ENCODE measurements at regions not wholly inside any gene's neighbourhood (a gene's known extent, or its start where the extent isn't known, plus 50 kb on each side); places are given as distances from the start of the nearest gene placed in this dataset.
"Not testable (repeated sequence)": the region's sequence is repeated elsewhere in the genome, so short reads cannot be mapped to it uniquely, and the experiment has no call there.

GRCh38 chr12:9406564-9407424 lies 198.6 kb upstream of the PZP start:
- FAIRE-seq, result no peak

- no peak for FAIRE-seq
Observed at GRCh38 chr12:9405886-9406563, 197.8 kb upstream of the PZP start.

- no peak for FAIRE-seq
Observed at GRCh38 chr12:9404469-9405260, 196.5 kb upstream of the PZP start.

GRCh38 chr12:9404031-9404430 lies 195.8 kb upstream of the PZP start:
- no peak for FAIRE-seq

GRCh38 chr12:9402432-9403040 lies 194.3 kb upstream of the PZP start:
- not testable (repeated sequence) for FAIRE-seq

GRCh38 chr12:9396367-9396766 lies 188.2 kb upstream of the PZP start:
- not testable (repeated sequence) for FAIRE-seq

GRCh38 chr12:9395220-9395619 lies 187.0 kb upstream of the PZP start:
- FAIRE-seq, result not testable (repeated sequence)

- FAIRE-seq, result no peak
Observed at GRCh38 chr12:9392842-9393241, 184.6 kb upstream of the PZP start.

GRCh38 chr12:9391815-9392214 lies 183.6 kb upstream of the PZP start:
- no peak for FAIRE-seq

GRCh38 chr12:9390761-9391160 lies 182.6 kb upstream of the PZP start:
- no peak for FAIRE-seq

- FAIRE-seq, result no peak
Observed at GRCh38 chr12:9389796-9390195, 181.6 kb upstream of the PZP start.

- FAIRE-seq, result no peak
Observed at GRCh38 chr12:9388379-9388778, 180.2 kb upstream of the PZP start.

- no peak for FAIRE-seq
Observed at GRCh38 chr12:9387450-9387849, 179.3 kb upstream of the PZP start.

GRCh38 chr12:9383585-9383984 lies 175.4 kb upstream of the PZP start:
- FAIRE-seq, result no peak

- FAIRE-seq, result no peak
Observed at GRCh38 chr12:9381619-9382018, 173.4 kb upstream of the PZP start.

- no peak for FAIRE-seq
Observed at GRCh38 chr12:9380650-9381049, 172.5 kb upstream of the PZP start.

GRCh38 chr12:9379023-9379742 lies 171.0 kb upstream of the PZP start:
- no peak for FAIRE-seq

GRCh38 chr12:9378430-9378835 lies 170.2 kb upstream of the PZP start:
- no peak for FAIRE-seq

- no peak for FAIRE-seq
Observed at GRCh38 chr12:9372202-9372601, 164.0 kb upstream of the PZP start.

GRCh38 chr12:9367828-9368227 lies 159.6 kb upstream of the PZP start:
- no peak for FAIRE-seq

GRCh38 chr12:9367201-9367600 lies 159.0 kb upstream of the PZP start:
- no peak for FAIRE-seq

GRCh38 chr12:9365296-9365695 lies 157.1 kb upstream of the PZP start:
- FAIRE-seq, result no peak
